ENCODE measurements at regions not wholly inside any gene's neighbourhood (a gene's known extent, or its start where the extent isn't known, plus 50 kb on each side); places are given as distances from the start of the nearest gene placed in this dataset.

DNA sequence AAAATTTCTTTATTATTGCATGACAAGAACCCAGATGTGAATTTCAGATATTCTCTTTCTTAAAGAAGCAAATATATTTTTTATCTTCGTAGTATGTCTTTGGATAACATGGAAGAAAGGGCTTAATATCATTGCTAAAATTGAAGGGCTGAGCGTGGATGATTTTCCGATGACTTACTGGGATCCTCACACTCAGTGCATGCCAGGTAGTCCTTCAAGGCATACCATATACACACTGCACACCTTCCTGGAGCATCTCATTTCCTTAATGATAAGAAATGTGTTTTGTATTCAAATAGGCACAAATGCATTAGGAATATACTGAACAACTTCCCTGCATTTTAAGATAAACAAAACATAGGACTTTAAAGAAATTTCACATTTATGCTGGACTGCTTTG, 193.9 kb upstream of the MAP3K7 start:
- H3K9ac ChIP-seq (replicated peaks in 1 of 4; ENCODE audit: extremely low read depth in 1 of 4, low read depth in 3 of 4, low read length in 3 of 4) = no peak overlapping the region
- 83% methylated on average over 3 of the region's 3 CpGs; no CpG with 5 or more reads in 1 of the 2 experiments for WGBS, 2 experiments (ENCODE audit: extremely low coverage in 1 of 2, insufficient coverage in 1 of 2, insufficient read length in 1 of 2, insufficient replicate concordance in 2 of 2, low coverage in 1 of 2, low lambda C conversion rate in 2 of 2, missing lambda C conversion rate in 1 of 2)
- no peak overlapping the region for H3K56ac ChIP-seq (replicated peaks; ENCODE audit: insufficient read length, low read depth, low read length)
- H3K4me3 ChIP-seq (ENCODE audit: extremely low read depth in 1 of 4, insufficient read depth in 2 of 4, low read depth in 3 of 4, low read length in 4 of 4) = no peak overlapping the region
- no peaks in the 10 kb centered on the region for H3K9me3 ChIP-seq (ENCODE audit: insufficient read depth in 2 of 2, low read depth in 1 of 2, low read length in 1 of 2)
- FAIRE-seq (no peak), DNase-seq (ENCODE audit: low read depth in 1 of 2, low spot score in 2 of 2) (no peak)
- H4K91ac ChIP-seq (replicated peaks; ENCODE audit: insufficient read length, low read length) = no peak overlapping the region
- no peak overlapping the region for H2AFZ ChIP-seq (ENCODE audit: low read length)
- H3K27me3 ChIP-seq (replicated peaks in 1 of 4; ENCODE audit: control insufficient read depth in 3 of 4, extremely low read depth in 1 of 4, insufficient read depth in 3 of 4, low read length in 3 of 4) = no peaks in the 10 kb centered on the region
- no peak overlapping the region for H3K4ac ChIP-seq (replicated peaks; ENCODE audit: insufficient read length, low read depth, low read length)
- no peaks in the 10 kb centered on the region for H3K23me2 ChIP-seq (ENCODE audit: low read depth, low read length)
- H2AK5ac ChIP-seq (ENCODE audit: low read depth, low read length) = no peak overlapping the region
- no peak overlapping the region for H2BK15ac ChIP-seq (ENCODE audit: low read length)
- no peaks in the 10 kb centered on the region for H3K36me3 ChIP-seq (ENCODE audit: control insufficient read depth in 2 of 4, insufficient read depth in 4 of 4, low read length in 3 of 4)
- no peak overlapping the region for H4K5ac ChIP-seq (ENCODE audit: insufficient read length, low read depth, low read length)
- H2BK5ac ChIP-seq (ENCODE audit: low read depth, low read length) = no peak overlapping the region
- CTCF ChIA-PET (ENCODE audit: partially characterized antibody) = interaction anchor here (0.8 to 1.5 kb wide), 4 partner anchors 10 to 111 kb away, joined by 3 to 4 read pairs (median 4); no protein-coding TSS in a partner anchor
- no peak overlapping the region for H3K23ac ChIP-seq (ENCODE audit: insufficient read length)
- no peak overlapping the region for H2BK20ac ChIP-seq (ENCODE audit: low read length)
- POLR2A ChIA-PET (ENCODE audit: partially characterized antibody) = interaction anchor here (1.0 kb wide), 1 partner anchor 9 kb away, joined by 3 read pairs; no protein-coding TSS in a partner anchor
- no peak overlapping the region for H3K27ac ChIP-seq (ENCODE audit: low read depth, low read length)
- no peak overlapping the region for H2BK120ac ChIP-seq (replicated peaks; ENCODE audit: low read depth, low read length)
- no peak overlapping the region for H3K14ac ChIP-seq (ENCODE audit: insufficient read length)
- no peaks in the 10 kb centered on the region for H3K79me2 ChIP-seq (ENCODE audit: control insufficient read depth in 1 of 2, insufficient read depth in 2 of 2, low read length in 2 of 2)
- H3K4me1 ChIP-seq (replicated peaks in 1 of 4; ENCODE audit: control insufficient read depth in 3 of 4, insufficient read depth in 4 of 4, low read length in 3 of 4) = peaks cover 0 to 5% (median 2%) of the 10 kb centered on the region in 4 experiments; a peak in 2 of 7 replicates
- no peak overlapping the region for H3K4me2 ChIP-seq (ENCODE audit: insufficient read depth in 1 of 2, low read depth in 2 of 2, low read length in 2 of 2)
- TF ChIP-seq SP4 (IDR thresholded peaks at IDR 0.05; ENCODE audit: low read length) (no peak), TEAD4 (IDR thresholded peaks at IDR 0.05; ENCODE audit: low read depth, low read length) (no peak), RBBP5 (IDR thresholded peaks at IDR 0.05; ENCODE audit: borderline replicate concordance, low read depth, low read length) (no peak), KDM4A (IDR thresholded peaks at IDR 0.05; ENCODE audit: low read depth, low read length, severe bottlenecking) (no peak), KDM1A (IDR thresholded peaks at IDR 0.05; ENCODE audit: borderline replicate concordance, low read length) (no peak), TBP (IDR thresholded peaks at IDR 0.05; ENCODE audit: low read depth, low read length) (no peak), JUN (IDR thresholded peaks at IDR 0.05; ENCODE audit: low read depth, low read length) (no peak), CEBPB (IDR thresholded peaks at IDR 0.05; ENCODE audit: low read depth, low read length) (no peak), POU5F1 (IDR thresholded peaks at IDR 0.05; ENCODE audit: low read depth, low read length) (no peak), SP1 (IDR thresholded peaks at IDR 0.05; ENCODE audit: low read depth, low read length) (no peak), RXRA (IDR thresholded peaks at IDR 0.05; ENCODE audit: insufficient read depth, low read depth, low read length) (no peak)
- H4K20me1 ChIP-seq (replicated peaks in 1 of 2; ENCODE audit: control insufficient read depth in 1 of 2, insufficient read depth in 2 of 2, low read length in 2 of 2) = no peaks in the 10 kb centered on the region
- H4K8ac ChIP-seq (ENCODE audit: extremely low read depth, insufficient read depth, low read length) = no peak overlapping the region
- no peaks in the 10 kb centered on the region for H3K79me1 ChIP-seq (ENCODE audit: low read depth, low read length)
- H3K18ac ChIP-seq (ENCODE audit: extremely low read depth, low read length) = no peak overlapping the region; the same call in 1 of the 2 replicates
- H2BK12ac ChIP-seq (ENCODE audit: low read depth, low read length) = no peak overlapping the region

Measured in H1 (cell line).